Small intestine (tissue), 7 donors: ENCODE measurements at regions not wholly inside any gene's neighbourhood (a gene's known extent, or its start where the extent isn't known, plus 50 kb on each side); places are given as distances from the start of the nearest gene placed in this dataset.

Experiments used
- DNase-seq, 2 donors: peaks; one replicate each; pipeline versions ENCODE4 v3.0.0 to v3.0.0-alpha.2; 2013
- FAIRE-seq: peaks from 2 replicates; lab custom pipeline; 2012; peaks lifted over from hg19 to GRCh38; lab: Jason Lieb, UNC
- H3K27ac ChIP-seq, 3 donors: one replicate each; pipeline ENCODE4 v1.5.1; 2013; ENCODE audit warnings: low read length in 2 of 3, mild to moderate bottlenecking in 2 of 3, control low read depth in 1 of 3, inconsistent platforms in 1 of 3, low read depth in 1 of 3, moderate library complexity in 1 of 3
- H3K27me3 ChIP-seq, 3 donors: one replicate each; pipeline ENCODE4 v1.6.1; 2013; ENCODE audit warnings: low read length in 3 of 3, inconsistent platforms in 1 of 3; ENCODE audit not compliant: control insufficient read depth in 3 of 3, insufficient read depth in 3 of 3
- H3K36me3 ChIP-seq, 3 donors: one replicate each; pipeline ENCODE4 v1.6.1; 2013; ENCODE audit warnings: low read length in 3 of 3, inconsistent platforms in 1 of 3, low read depth in 1 of 3, mild to moderate bottlenecking in 1 of 3, moderate library complexity in 1 of 3; ENCODE audit not compliant: control insufficient read depth in 3 of 3, insufficient read depth in 2 of 3
- H3K4me1 ChIP-seq, 3 donors: one replicate each; pipeline ENCODE4 v1.6.1; 2013; ENCODE audit warnings: low read length in 2 of 3, inconsistent platforms in 1 of 3, low read depth in 1 of 3, mild to moderate bottlenecking in 1 of 3, moderate library complexity in 1 of 3; ENCODE audit not compliant: control insufficient read depth in 3 of 3, insufficient read depth in 2 of 3
- H3K4me3 ChIP-seq, 3 donors: one replicate each; pipeline ENCODE4 v1.5.1; 2013; ENCODE audit warnings: low read length in 3 of 3, control low read depth in 1 of 3, inconsistent platforms in 1 of 3, low read depth in 1 of 3, mild to moderate bottlenecking in 1 of 3, moderate library complexity in 1 of 3
- H3K9me3 ChIP-seq, 2 donors: one replicate each; pipeline ENCODE4 v1.6.1; 2013; ENCODE audit warnings: low read depth in 1 of 2, low read length in 1 of 2; ENCODE audit not compliant: control insufficient read depth in 2 of 2, insufficient read depth in 1 of 2
- WGBS, 3 donors: extraction: QIAGEN DNeasy Blood & Tissue Kit; methylation state at CpG; one replicate each; pipeline ENCODE4 v1.1.7; 2013; 5-methylcytosine and 5-hydroxymethylcytosine counted together
- donor health status: healthy with polysubstance abuse.
- donor health status: control.
- donor health status: control.
- donor health status: Bipolar disorder and iron deficiency.
- donor health status: healthy.

DNA sequence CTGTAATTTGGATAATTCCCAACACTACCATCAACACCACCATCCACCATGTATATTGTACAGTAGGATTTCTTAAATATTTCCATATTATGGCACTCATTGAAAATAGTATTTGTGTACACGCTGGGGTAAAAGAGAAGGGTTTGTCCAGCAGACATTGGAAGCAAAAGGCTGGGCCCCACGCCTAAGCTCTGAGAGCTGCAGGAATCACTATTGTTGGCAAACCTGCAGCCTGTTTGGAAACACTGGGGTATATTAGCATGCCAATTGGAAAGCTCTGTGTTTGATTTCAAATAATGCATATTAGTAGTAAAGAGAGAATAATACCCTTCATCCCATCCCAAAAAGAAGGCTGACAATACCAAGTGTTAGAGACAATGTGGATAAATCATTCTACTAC lies 81.5 kb upstream of the DPYD start:
- FAIRE-seq = no peak
- Histone ChIP-seq H3K4me3 (no peak overlapping the region), H3K4me1 (no peaks in the 10 kb centered on the region), H3K9me3 (no peaks in the 10 kb centered on the region), H3K27me3 (no peaks in the 10 kb centered on the region), H3K27ac (no peak overlapping the region), H3K36me3 (no peaks in the 10 kb centered on the region)
- DNase-seq = no peak
- 76 to 93% (median 84%) methylated on average over 2 of the region's 2 CpGs for WGBS, 3 donors

GRCh38 chr1:98001764-98002163 lies 80.9 kb upstream of the DPYD start:
- Histone ChIP-seq H3K27ac (no peak overlapping the region), H3K4me3 (no peak overlapping the region), H3K9me3 (no peaks in the 10 kb centered on the region), H3K36me3 (no peaks in the 10 kb centered on the region), H3K4me1 (no peaks in the 10 kb centered on the region), H3K27me3 (no peaks in the 10 kb centered on the region)
- FAIRE-seq = no peak
- no peak for DNase-seq
- WGBS, 3 donors = 83 to 95% (median 92%) methylated on average over 1 of the region's 1 CpG

GRCh38 chr1:97999320-97999719 lies 78.5 kb upstream of the DPYD start:
- FAIRE-seq (no peak), DNase-seq (no peak)
- H3K27ac ChIP-seq = no peak overlapping the region
- 66 to 75% (median 67%) methylated on average over 1 of the region's 1 CpG for WGBS, 3 donors
- H3K9me3 ChIP-seq = no peaks in the 10 kb centered on the region
- H3K36me3 ChIP-seq = no peaks in the 10 kb centered on the region
- no peak overlapping the region for H3K4me3 ChIP-seq
- no peaks in the 10 kb centered on the region for H3K27me3 ChIP-seq
- H3K4me1 ChIP-seq = no peaks in the 10 kb centered on the region

DNA sequence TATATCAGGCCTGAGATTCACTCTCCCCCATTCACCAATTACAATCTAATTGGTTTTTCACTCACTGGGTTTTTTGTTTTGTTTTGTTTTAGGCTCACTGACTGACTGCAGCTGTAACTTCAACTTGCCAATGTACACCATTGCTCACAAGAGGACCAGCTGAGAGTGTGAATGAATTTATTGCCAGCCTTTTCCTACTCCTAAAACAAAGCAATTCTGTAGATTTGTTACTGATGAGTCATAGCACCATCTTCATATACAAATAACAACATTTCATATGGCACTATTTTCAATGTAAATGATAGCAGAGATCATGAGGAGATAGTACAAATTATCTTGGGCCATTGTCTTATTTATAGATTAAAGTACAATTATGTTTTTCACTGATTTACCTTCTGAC lies 76.0 kb upstream of the DPYD start:
- Histone ChIP-seq H3K36me3 (no peaks in the 10 kb centered on the region), H3K27ac (no peak overlapping the region), H3K4me1 (no peaks in the 10 kb centered on the region), H3K9me3 (no peaks in the 10 kb centered on the region), H3K4me3 (no peak overlapping the region), H3K27me3 (no peaks in the 10 kb centered on the region)
- DNase-seq (no peak), FAIRE-seq (peak; percentile 10)

GRCh38 chr1:97989094-97989680 lies 68.4 kb upstream of the DPYD start:
- Histone ChIP-seq H3K27ac (no peak overlapping the region), H3K4me3 (no peak overlapping the region), H3K27me3 (no peaks in the 10 kb centered on the region), H3K4me1 (no peaks in the 10 kb centered on the region), H3K36me3 (no peaks in the 10 kb centered on the region), H3K9me3 (no peaks in the 10 kb centered on the region)
- WGBS, 3 donors = 90 to 92% (median 90%) methylated on average over 4 of the region's 4 CpGs
- FAIRE-seq (no peak), DNase-seq (no peak)

- Histone ChIP-seq H3K4me3 (no peak overlapping the region), H3K9me3 (no peaks in the 10 kb centered on the region), H3K4me1 (no peaks in the 10 kb centered on the region), H3K27me3 (no peaks in the 10 kb centered on the region), H3K27ac (no peak overlapping the region), H3K36me3 (no peaks in the 10 kb centered on the region)
- FAIRE-seq (no peak), DNase-seq (no peak)
- 82 to 88% (median 84%) methylated on average over 15 of the region's 15 CpGs for WGBS, 3 donors
These were observed 65.5 kb upstream of the DPYD start for GRCh38 chr1:97986041-97987005.

GRCh38 chr1:97983126-97983525 lies 62.3 kb upstream of the DPYD start:
- WGBS, 3 donors = 90 to 96% (median 93%) methylated on average over 2 of the region's 2 CpGs
- FAIRE-seq = peak; percentile 61

DNA sequence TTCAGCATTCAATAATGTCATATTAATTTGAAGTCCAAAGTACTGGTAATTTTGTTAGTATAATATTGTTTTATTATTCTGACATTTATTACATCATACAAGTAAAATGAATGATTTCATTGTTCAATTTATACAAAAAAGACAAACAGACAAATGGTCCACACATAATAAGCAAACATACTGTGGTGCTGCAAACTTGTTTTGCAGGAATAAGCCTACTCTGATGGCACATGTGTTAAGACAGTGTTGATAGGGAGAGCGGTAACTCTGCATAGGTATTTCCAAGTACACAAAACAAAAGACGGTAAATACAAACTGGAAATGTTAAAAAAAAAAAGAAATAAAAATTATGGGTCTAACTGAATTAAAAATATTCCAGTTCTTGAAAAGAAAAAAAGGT lies 59.7 kb upstream of the DPYD start:
- Histone ChIP-seq H3K4me3 (no peak overlapping the region), H3K4me1 (no peaks in the 10 kb centered on the region), H3K9me3 (no peaks in the 10 kb centered on the region), H3K27ac (no peak overlapping the region), H3K27me3 (no peaks in the 10 kb centered on the region), H3K36me3 (no peaks in the 10 kb centered on the region)
- FAIRE-seq = no peak
- DNase-seq = peak in 1 of 2 donors; percentile 3
- WGBS, 3 donors = 22 to 64% (median 36%) methylated on average over 2 of the region's 2 CpGs

More at GRCh38 chr1:97983126-97983525, 62.3 kb upstream of the DPYD start:
- H3K9me3 ChIP-seq = no peaks in the 10 kb centered on the region
- H3K4me1 ChIP-seq = no peaks in the 10 kb centered on the region
- H3K4me3 ChIP-seq = no peak overlapping the region
- no peak overlapping the region for H3K27ac ChIP-seq
- no peak for DNase-seq
- no peaks in the 10 kb centered on the region for H3K36me3 ChIP-seq
- no peaks in the 10 kb centered on the region for H3K27me3 ChIP-seq
